ENCODE measurements at regions not wholly inside any gene's neighbourhood (a gene's known extent, or its start where the extent isn't known, plus 50 kb on each side); places are given as distances from the start of the nearest gene placed in this dataset.

DNA sequence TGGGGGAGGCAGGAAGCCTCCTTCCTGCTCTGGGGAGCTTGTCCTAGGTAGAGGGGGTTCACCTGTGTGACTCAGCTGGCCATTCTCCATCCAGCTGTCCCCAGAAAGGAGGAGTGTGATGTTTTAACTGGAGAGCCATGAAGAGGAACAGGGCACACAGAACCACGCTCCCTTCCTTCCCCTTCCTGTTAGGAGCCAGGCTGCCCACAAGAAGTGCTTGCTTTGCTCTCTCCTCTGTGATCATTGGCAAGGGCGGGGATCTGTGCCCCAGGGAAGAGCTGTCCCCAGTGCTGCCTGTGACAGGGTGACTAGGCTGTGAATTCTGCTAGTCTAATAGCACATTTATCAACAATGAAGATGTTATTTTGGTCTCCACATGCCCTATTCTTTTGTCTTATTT, 169.6 kb upstream of the GATB start:
- no peak for DNase-seq

- DNase-seq, result no peak
These were observed 167.3 kb upstream of the GATB start for GRCh38 chr4:151928112-151928511.

GRCh38 chr4:151922811-151923210, 162.0 kb upstream of the GATB start:
- DNase-seq, result no peak

DNA sequence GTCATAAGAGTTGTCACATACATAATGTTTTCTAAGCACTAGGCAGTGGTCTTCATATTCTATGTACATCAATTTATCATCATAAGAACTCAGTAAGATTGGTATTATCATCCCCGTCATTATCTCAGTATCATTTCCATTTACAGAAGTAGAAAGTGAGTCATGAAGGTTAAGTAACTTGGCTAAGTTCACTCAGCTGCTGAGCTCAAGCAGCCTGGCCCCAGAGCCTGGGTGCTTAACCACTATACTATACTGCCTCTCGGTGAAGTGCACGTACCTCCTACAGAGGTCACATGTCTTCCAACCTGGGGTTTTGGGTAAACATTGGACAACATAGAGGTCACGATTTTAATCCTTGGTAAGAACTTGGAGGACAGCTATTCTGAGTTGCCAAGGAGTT, 161.5 kb upstream of the GATB start:
- DNase-seq, result no peak

DNA sequence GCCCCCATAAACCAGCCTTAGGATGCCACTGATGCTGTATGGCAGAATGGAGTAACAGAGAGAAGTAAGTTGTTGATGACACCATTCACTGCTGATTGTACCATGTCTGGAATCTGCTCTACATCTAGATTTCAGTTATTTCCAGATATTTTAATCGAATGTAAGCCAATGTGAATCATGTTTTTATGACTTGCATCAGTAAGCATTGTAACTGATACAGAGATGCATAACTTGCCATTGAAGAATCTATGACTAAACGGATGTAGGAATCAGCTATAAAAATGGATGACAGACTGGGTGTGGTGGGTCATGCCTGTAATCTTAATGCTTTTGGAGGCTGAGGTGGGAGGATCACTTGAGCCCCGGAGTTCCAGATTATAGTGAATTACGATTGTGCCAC, 161.0 kb upstream of the GATB start:
- no peak for DNase-seq

GRCh38 chr4:151921386-151921785, 160.6 kb upstream of the GATB start:
- DNase-seq, result no peak

DNA sequence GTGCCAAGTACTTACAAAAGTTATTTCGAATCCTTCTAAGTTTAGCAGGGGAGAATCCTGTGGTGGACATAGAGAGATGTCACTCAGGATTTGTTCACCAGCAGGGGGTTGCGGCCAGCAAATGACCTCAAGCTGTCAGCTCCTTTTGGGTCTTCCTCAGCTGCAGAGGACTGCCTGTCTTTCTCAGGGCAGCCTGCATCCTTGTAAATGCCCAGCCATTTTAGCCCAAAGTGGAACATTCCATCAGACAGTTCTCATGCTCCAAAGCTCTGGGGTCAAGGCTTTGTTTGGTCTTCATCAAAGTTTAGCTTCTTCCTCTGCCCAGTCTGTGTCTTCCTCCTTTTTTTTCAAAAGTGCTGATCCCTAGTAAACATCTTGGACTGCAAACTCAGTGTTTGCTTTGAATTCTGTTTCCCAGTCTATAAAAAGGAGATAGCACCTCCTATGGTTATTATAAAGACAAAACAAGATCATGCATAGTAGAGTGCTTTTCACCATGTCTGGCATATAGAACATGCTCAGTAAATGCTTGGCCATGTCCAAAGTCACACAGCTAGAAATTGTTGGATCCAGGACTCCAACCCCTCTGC, 156.4 kb upstream of the GATB start:
- no peak for DNase-seq

GRCh38 chr4:151912632-151913031, 151.8 kb upstream of the GATB start:
- no peak for DNase-seq

- no peak for DNase-seq
These were observed 151.2 kb upstream of the GATB start for GRCh38 chr4:151911970-151912369.

- no peak for DNase-seq
These were observed 148.1 kb upstream of the GATB start for GRCh38 chr4:151908734-151909497.

DNA sequence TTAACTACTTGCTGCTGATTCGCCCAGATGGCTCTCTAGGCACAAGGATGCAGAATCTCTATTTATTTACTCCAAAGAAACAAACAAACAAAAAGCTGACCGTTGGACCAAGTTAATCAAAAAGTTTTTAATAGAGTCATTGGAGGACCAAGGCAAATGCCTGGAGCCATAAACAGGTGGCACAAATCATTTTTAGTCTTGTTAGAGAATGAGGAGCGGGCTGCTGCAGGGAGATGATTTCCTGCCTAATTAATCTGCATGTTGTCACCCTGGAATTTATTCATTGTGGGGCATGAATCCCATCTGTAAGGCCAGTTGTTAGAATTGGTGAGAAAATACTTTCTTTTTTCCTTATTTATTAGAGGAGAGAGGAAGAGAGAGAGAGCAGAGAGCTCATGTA, 147.4 kb upstream of the GATB start:
- DNase-seq, result no peak

DNA sequence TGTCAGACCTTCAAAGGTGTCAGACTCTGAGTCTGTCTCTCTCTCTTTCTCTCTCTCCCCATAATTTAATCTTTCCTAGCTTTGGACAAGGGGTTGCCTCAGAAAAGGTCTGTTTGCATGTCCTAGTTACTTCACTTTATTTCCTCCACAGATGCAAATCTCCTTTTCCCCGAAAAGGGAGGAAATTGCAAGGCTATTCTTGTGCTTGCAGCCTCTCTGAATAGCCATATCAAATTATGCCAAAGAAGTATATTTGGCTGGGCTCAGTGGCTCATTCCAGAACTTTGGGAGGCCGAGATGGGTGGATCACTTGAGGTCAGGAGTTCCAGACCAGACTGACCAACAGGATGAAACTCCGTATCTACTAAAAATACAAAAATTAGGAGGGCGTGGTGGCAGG, 145.6 kb upstream of the GATB start:
- no peak for DNase-seq

DNA sequence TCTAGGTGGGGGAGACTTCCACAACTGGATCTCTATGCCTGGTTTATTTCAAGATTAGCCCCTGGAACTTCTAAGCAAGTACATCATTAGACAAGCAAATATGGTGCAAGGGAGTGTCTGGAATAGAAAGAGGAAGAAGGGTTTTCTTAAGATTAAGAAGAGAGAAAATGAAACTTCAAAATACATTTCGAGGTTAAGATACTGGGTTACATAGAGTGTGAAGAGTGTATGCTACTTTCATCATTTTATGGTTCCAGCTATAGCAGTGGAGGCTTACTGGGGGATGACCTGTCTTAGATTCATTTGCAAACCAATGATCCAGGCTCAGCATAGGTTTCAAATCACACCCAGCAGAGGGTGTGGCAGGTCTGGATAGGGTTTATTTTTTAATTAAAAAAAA, 144.4 kb upstream of the GATB start:
- no peak for DNase-seq

GRCh38 chr4:151901631-151902030, 140.8 kb upstream of the GATB start:
- DNase-seq, result no peak

DNA sequence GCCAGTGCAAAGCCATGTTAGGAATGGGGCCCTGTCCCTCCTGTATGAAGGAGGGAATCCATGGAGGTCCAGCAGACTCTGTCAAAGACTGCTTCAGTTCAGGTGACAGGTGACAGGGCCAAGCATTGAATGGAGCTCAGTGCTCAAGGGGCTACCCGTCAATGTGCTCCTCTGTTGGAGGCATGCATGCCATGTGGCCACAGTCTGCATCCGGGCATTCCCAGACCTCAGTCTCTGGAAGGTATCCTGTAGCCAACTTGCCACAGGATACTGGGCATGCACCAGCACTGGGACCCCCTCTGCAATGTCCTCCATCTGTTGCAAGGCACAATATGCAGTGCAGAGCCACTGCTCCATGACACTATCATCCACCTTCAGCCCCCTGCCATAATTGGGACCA, 136.1 kb upstream of the GATB start:
- no peak for DNase-seq

GRCh38 chr4:151895671-151896070, 134.9 kb upstream of the GATB start:
- no peak for DNase-seq

GRCh38 chr4:151894246-151894645, 133.4 kb upstream of the GATB start:
- no peak for DNase-seq

- peak; percentile 20 for DNase-seq
These were observed 127.6 kb upstream of the GATB start for GRCh38 chr4:151888367-151888866.

DNA sequence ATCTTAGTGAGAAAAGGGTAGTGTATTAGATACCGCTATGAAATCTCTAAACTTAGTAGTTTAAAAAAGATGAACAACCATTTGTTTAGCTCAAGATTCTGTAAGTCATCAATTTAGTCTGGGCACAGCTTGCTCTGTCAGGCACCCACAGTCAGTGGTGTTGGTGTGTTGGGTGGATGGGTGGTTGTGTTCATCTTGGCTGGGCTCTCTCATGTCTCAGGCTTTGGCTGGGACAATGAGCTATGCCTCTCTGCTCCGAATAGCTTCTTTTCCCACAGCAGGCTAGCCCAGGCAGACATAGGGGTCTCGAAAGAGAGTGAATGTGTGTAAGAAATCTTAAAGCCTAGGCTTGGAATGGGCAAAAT, 127.0 kb upstream of the GATB start:
- DNase-seq, result no peak

GRCh38 chr4:151887031-151887815, 126.4 kb upstream of the GATB start:
- DNase-seq, result peak; percentile 7

DNA sequence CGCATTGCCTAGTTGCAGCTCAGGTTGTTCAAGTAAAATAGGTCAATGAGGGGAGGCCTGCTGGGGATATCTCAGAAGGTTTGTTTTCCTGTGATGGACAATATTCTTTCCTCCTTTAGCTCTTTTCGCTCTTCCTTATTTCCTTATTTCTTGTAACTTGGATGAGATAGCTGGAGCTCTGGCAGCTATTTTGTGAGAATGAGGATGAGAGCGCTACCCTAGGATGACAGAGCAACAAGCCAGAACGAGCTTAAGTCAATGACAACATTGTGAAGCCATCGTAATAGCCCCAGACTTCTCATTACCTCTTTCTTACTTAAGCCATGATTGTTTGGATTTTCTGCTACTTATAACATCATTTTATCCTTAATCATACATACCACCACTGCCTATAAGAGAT, 124.3 kb upstream of the GATB start:
- DNase-seq, result no peak

GRCh38 chr4:151883747-151884146, 122.9 kb upstream of the GATB start:
- DNase-seq, result no peak

- no peak for DNase-seq
These were observed 121.4 kb upstream of the GATB start for GRCh38 chr4:151882072-151882803.
